ENCODE measurements at regions not wholly inside any gene's neighbourhood (a gene's known extent, or its start where the extent isn't known, plus 50 kb on each side); places are given as distances from the start of the nearest gene placed in this dataset.

DNA sequence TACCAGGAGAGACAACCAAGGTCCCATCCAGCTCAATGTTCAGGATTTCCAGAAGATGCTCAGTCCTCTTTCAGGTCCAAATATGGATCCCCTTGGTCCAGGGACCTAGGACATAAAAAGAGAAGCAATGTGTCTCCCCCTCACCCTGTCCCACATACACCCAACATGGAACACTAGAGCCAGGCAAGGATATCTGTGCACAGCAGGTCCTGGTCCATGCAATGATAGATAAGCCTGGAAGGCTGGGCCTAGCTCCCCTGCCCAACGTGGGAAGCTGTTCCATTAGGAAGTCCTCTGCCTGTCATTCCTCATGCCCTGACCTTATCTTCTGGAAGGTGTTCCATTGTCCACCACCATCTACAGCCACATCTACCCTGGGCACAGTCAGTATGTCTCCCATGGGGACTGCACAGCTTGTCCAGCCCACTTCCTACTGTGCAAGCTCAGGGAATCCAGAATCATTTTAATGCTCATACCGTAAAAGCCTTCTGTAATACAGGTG, 1434.8 kb downstream of the TBC1D22A start:
- DNase-seq = no peak
- H3K4me3 ChIP-seq (ENCODE audit: low read length) = no peak overlapping the region
- H3K27me3 ChIP-seq (replicated peaks; ENCODE audit: insufficient read depth, low read length) = no peaks in the 10 kb centered on the region
- no peak overlapping the region for H3K27ac ChIP-seq (ENCODE audit: low read length)
- H3K9ac ChIP-seq (ENCODE audit: low read length) = no peak overlapping the region
- TF ChIP-seq EZH2 (optimal IDR thresholded peaks at IDR 0.05; ENCODE audit: low read depth, low read length) (no peak), EZH2phosphoT487 (IDR thresholded peaks at IDR 0.05; ENCODE audit: low read length) (no peak), CTCF (IDR thresholded peaks at IDR 0.05; ENCODE audit: low read length) (no peak)
- H3K9me2 ChIP-seq (replicated peaks; ENCODE audit: insufficient read depth, low read length) = no peaks in the 10 kb centered on the region
- no peaks in the 10 kb centered on the region for H4K20me1 ChIP-seq (ENCODE audit: insufficient read depth, low read length)
- H3K4me1 ChIP-seq (ENCODE audit: low read length) = 0 out of 2 replicates have a peak, but pooled peaks cover 8% of the 10 kb centered on the region
- H3K79me2 ChIP-seq (ENCODE audit: low read length) = no peaks in the 10 kb centered on the region
- no peaks in the 10 kb centered on the region for H3K36me3 ChIP-seq (replicated peaks; ENCODE audit: insufficient read depth, low read length)
- no peaks in the 10 kb centered on the region for H3F3A ChIP-seq (ENCODE audit: insufficient read depth, low read length)
- H2AFZ ChIP-seq (ENCODE audit: low read length) = no peak overlapping the region
- no peaks in the 10 kb centered on the region for H3K9me3 ChIP-seq (replicated peaks; ENCODE audit: insufficient read depth, low read length)
- H3K4me2 ChIP-seq (ENCODE audit: low read depth, low read length) = no peak overlapping the region

- H2AFZ ChIP-seq (ENCODE audit: low read length) = no peak overlapping the region
- TF ChIP-seq CTCF (IDR thresholded peaks at IDR 0.05; ENCODE audit: low read length) (no peak), EZH2phosphoT487 (IDR thresholded peaks at IDR 0.05; ENCODE audit: low read length) (no peak), EZH2 (optimal IDR thresholded peaks at IDR 0.05; ENCODE audit: low read depth, low read length) (no peak)
- no peak overlapping the region for H3K4me2 ChIP-seq (ENCODE audit: low read depth, low read length)
Measured at GRCh38 chr22:48192920-48193319, 1430.5 kb downstream of the TBC1D22A start.

DNA sequence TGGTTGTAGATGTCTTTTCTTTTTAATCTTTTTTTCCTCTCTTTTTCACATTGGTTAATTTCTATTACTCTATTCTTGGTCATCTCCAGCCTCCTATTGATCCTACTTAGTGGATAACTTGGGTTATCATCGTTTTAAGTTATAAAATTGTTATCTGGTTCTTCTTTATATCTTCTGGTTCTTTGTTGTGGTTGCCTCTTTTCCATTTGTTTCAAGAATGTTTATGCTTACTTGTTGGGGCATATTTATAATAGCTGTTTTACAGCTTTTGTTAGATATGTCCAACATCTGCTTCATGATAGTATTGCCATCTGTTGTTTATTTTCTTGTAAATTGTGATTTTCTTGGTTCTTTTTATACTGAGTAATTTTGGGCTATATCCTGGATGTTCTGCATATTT, 1429.6 kb downstream of the TBC1D22A start:
- Histone ChIP-seq H2AFZ (ENCODE audit: low read length) (no peak overlapping the region), H3K79me2 (ENCODE audit: low read length) (no peaks in the 10 kb centered on the region), H3K27ac (ENCODE audit: low read length) (no peak overlapping the region), H3K4me3 (ENCODE audit: low read length) (no peak overlapping the region), H3K36me3 (replicated peaks; ENCODE audit: insufficient read depth, low read length) (no peaks in the 10 kb centered on the region), H3F3A (ENCODE audit: insufficient read depth, low read length) (no peaks in the 10 kb centered on the region), H3K4me2 (ENCODE audit: low read depth, low read length) (no peak overlapping the region), H4K20me1 (ENCODE audit: insufficient read depth, low read length) (no peaks in the 10 kb centered on the region), H3K9me3 (replicated peaks; ENCODE audit: insufficient read depth, low read length) (no peaks in the 10 kb centered on the region), H3K9ac (ENCODE audit: low read length) (no peak overlapping the region), H3K4me1 (ENCODE audit: low read length) (0 out of 2 replicates have a peak, but pooled peaks cover 8% of the 10 kb centered on the region), H3K27me3 (replicated peaks; ENCODE audit: insufficient read depth, low read length) (no peaks in the 10 kb centered on the region), H3K9me2 (replicated peaks; ENCODE audit: insufficient read depth, low read length) (no peaks in the 10 kb centered on the region)
- TF ChIP-seq CTCF (IDR thresholded peaks at IDR 0.05; ENCODE audit: low read length) (no peak), EZH2 (optimal IDR thresholded peaks at IDR 0.05; ENCODE audit: low read depth, low read length) (no peak), EZH2phosphoT487 (IDR thresholded peaks at IDR 0.05; ENCODE audit: low read length) (no peak)
- no peak for DNase-seq

More at GRCh38 chr22:48192920-48193319, 1430.5 kb downstream of the TBC1D22A start:
- Histone ChIP-seq H3K27ac (ENCODE audit: low read length) (no peak overlapping the region), H3K4me3 (ENCODE audit: low read length) (no peak overlapping the region), H3K9me3 (replicated peaks; ENCODE audit: insufficient read depth, low read length) (no peaks in the 10 kb centered on the region), H3K27me3 (replicated peaks; ENCODE audit: insufficient read depth, low read length) (no peaks in the 10 kb centered on the region), H3K79me2 (ENCODE audit: low read length) (no peaks in the 10 kb centered on the region), H3K9ac (ENCODE audit: low read length) (no peak overlapping the region), H3K36me3 (replicated peaks; ENCODE audit: insufficient read depth, low read length) (no peaks in the 10 kb centered on the region), H4K20me1 (ENCODE audit: insufficient read depth, low read length) (no peaks in the 10 kb centered on the region), H3K9me2 (replicated peaks; ENCODE audit: insufficient read depth, low read length) (no peaks in the 10 kb centered on the region), H3F3A (ENCODE audit: insufficient read depth, low read length) (no peaks in the 10 kb centered on the region), H3K4me1 (ENCODE audit: low read length) (0 out of 2 replicates have a peak, but pooled peaks cover 8% of the 10 kb centered on the region)
- DNase-seq = no peak

All from MM.1S (cell line).